ENCODE measurements at regions not wholly inside any gene's neighbourhood (a gene's known extent, or its start where the extent isn't known, plus 50 kb on each side); places are given as distances from the start of the nearest gene placed in this dataset.

DNA sequence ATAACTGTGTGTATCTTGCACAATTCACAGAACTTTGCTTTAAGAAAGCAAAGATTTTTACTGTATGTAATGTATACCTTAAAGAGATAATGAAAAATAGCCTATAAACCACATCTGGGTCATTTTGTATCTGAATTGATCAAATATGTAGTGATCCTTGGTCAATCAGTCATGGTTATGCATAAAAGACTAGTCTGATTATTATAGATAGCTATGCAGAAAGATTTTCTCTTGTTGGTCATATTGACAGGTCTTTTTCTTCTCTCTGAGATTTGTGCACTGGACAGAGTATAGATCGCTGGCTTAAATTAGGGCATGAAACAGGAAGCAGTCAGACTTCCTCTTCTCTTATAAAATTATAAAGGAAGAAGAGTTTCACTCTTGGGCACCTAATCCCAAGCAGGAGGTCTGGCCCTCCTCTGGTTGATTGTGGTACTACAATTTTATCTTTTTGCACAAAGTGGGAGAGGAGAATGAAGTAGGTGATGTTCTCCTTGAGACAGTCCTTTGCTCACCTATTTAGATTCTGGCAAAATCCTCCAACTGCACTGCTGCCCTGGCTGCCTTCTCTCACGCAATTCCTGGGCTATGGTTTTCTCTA is 380.9 kb upstream of the RGS17 start:
- TF ChIP-seq SAFB2 (IDR thresholded peaks at IDR 0.05; ENCODE audit: borderline replicate concordance, low read depth, low read length, severe bottlenecking) (no peak), ZFP36 (IDR thresholded peaks at IDR 0.05; ENCODE audit: low read depth, low read length, partially characterized antibody) (no peak), EP300 (IDR thresholded peaks at IDR 0.05; ENCODE audit: low read length) (no peak), MNT (conservative IDR thresholded peaks at IDR 0.05) (no peak), EZH2 (IDR thresholded peaks at IDR 0.05; ENCODE audit: borderline replicate concordance, low read depth, low read length) (no peak), ZNF445 (CRISPR knock-in tag; IDR thresholded peaks at IDR 0.05; ENCODE audit: low read depth) (no peak)
